Activated CD4-positive, alpha-beta T cell treated with anti-CD3 and anti-CD28 coated beads, Interleukin-2, amount 50 U/mL, for 24 hours (primary cell): ENCODE measurements at regions not wholly inside any gene's neighbourhood (a gene's known extent, or its start where the extent isn't known, plus 50 kb on each side); places are given as distances from the start of the nearest gene placed in this dataset.

Experiments used
- DNase-seq, 2 donors: peaks; one replicate each; pipeline ENCODE4 v3.0.0-alpha.2; 2020; ENCODE audit warnings: low read depth in 1 of 2, low spot score in 1 of 2

DNA sequence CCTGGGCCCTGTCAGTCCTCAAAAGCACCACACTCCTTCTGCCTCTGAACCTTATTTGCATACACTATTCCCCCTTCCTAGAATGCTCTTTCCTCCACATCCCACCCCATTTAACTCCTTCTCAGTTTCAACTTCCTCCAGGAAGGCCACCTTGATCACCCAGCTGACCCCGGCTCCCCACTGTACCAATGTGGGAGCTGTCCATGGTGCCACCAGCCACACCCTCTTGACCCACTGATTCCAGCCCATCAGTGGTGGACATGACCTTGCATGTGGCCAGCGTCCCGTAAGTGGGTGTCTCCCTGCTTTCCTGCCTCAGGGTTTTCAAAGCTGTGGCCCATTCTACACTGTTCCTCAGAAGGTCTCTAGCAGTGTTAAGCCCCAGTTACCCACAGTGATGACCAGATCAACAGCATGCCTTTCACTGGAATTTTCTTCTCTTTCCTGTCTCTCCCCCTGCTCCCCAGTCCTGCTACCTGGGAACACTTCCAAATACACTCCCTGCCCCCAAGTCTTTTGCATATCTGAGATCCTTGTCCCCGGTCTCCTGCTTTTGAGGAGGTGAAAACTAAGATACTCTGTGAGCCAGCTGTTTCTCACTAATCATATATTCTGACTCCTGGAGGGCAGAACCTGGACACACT is 346.6 kb downstream of the MN1 start:
- no peak for DNase-seq

- no peak for DNase-seq
These were observed 346.0 kb downstream of the MN1 start for GRCh38 chr22:27455526-27455925.

- no peak for DNase-seq
These were observed 344.7 kb downstream of the MN1 start for GRCh38 chr22:27456696-27457503.

DNA sequence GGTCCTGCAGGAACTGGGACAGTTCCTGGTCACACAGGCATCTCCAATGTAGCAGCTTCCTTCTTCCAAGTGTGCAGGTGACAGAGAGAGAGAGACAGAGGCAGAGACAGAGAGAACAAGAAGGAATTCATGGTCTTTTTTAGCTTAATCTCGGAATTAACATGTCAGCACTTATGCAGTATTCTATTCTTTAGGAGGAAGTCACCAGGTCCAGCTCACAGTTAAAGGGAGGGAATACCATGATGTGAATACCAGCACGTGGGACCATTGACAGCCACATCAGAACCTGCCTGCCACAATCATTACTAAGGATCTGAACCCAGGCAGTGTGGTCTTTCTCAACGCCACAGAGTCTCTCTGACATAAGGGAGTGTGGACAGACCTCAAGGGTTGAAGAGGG is 341.6 kb downstream of the MN1 start:
- DNase-seq: no peak

- DNase-seq: no peak
These were observed 340.8 kb downstream of the MN1 start for GRCh38 chr22:27460591-27461347.

DNA sequence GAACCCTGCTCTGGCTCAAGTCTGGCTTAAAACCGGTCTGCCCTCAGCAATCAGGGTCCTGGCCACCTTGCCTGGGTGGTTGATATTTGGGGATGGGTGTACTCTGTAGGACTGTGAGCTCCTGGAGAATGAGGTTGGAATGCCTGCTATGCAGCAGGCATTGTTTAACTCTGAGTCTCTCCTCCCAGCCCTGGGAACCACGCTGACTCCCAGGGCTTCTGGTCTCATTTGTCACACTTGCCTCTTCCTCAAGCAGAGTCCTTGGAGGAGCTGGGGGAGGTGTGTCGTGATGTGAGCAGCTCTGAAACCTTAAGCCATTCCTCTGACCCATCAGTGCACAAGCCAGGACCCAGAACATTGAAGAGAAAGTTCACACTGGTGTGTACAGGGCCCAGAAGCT is 340.1 kb downstream of the MN1 start:
- DNase-seq: no peak

DNA sequence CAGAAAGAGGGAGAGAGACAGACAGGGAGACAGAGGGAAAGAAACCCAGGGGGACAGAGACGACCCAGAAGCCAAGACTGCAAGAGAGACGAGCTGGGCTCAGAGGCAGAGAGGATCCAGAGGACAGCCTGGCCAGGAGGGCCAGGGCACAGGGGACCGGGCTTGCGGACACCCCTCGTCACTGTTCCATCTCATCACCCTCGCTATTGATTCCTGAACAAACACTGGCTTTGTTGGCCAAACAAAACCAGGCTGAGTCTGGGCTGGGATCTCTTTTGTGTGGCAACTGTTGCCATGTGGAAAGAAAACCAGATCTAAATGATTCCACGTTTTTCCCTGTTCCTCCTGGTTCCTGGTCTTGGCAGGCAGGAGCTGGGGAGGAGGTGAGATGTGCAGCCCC is 339.4 kb downstream of the MN1 start:
- DNase-seq: no peak

DNA sequence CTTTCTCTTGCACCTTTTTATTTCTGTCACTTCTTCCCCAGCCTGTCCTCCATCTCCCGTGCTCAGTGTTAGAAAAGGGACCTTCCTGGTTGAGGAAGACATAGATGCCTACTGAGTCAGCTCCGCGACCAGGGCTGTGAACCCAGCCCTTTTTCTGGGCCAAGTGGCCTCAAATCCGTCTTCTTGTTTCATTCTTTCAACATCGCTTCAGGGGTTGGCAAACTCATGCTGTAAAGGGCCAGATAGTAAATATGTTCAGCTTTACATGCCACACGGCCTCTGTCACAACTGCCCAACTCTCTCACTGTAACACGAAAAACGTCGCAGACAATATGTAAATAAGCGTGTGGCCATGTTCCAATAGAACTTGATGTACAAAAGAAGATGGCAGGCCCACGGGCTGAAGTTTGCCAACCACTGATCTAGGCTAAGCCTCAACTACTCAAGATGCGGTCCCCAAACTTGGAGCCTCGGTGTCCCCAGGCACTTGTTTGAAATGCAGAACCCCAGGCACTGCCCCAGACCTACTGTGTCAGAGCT is 338.4 kb downstream of the MN1 start:
- DNase-seq: no peak

- DNase-seq: no peak
These were observed 335.3 kb downstream of the MN1 start for GRCh38 chr22:27466229-27466628.

- DNase-seq: no peak
These were observed 334.6 kb downstream of the MN1 start for GRCh38 chr22:27466778-27467438.

- DNase-seq: no peak
These were observed 333.8 kb downstream of the MN1 start for GRCh38 chr22:27467711-27468110.

DNA sequence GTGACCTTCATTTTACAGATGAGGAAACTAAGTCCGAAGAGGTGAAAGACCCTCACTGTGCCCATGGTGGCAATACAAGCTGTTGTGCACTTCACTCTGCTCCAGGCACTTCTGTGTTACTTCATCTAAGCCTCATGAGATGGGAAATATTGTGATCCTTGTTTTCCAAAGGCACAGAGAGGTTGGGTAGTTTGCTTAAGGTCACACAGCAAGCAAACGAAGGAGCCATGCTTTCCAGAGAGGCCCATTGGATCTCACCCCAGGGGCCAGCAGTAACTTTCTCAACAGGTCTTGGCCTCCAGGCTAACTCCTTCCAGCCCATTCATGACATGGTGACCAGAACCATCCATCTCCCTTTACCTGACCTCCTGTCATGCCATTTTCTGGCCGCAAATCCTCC is 332.8 kb downstream of the MN1 start:
- DNase-seq: no peak

- DNase-seq: no peak
These were observed 331.3 kb downstream of the MN1 start for GRCh38 chr22:27470169-27470772.

DNA sequence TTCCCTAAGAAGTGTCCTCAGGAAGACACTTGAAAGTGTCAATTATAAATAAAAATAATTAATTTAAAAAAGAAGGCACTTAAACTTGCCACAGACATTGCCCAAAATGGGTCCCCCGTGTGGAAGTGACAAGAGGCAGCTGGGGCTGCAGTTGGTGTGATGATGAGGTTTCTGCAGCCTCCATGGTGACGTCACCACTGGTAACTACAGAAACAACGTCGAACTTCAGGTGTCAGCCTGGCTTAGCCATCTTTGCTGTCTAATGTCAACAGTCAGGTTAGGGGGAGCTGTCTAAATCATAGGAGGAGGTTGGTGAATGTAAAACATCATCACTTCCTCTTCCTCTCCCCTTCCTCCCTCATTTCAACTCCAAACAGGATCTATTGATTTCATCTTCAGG is 328.6 kb downstream of the MN1 start:
- DNase-seq: no peak

- DNase-seq: no peak
These were observed 328.0 kb downstream of the MN1 start for GRCh38 chr22:27473533-27473932.

GRCh38 chr22:27474112-27474571 is 327.4 kb downstream of the MN1 start:
- DNase-seq: no peak

DNA sequence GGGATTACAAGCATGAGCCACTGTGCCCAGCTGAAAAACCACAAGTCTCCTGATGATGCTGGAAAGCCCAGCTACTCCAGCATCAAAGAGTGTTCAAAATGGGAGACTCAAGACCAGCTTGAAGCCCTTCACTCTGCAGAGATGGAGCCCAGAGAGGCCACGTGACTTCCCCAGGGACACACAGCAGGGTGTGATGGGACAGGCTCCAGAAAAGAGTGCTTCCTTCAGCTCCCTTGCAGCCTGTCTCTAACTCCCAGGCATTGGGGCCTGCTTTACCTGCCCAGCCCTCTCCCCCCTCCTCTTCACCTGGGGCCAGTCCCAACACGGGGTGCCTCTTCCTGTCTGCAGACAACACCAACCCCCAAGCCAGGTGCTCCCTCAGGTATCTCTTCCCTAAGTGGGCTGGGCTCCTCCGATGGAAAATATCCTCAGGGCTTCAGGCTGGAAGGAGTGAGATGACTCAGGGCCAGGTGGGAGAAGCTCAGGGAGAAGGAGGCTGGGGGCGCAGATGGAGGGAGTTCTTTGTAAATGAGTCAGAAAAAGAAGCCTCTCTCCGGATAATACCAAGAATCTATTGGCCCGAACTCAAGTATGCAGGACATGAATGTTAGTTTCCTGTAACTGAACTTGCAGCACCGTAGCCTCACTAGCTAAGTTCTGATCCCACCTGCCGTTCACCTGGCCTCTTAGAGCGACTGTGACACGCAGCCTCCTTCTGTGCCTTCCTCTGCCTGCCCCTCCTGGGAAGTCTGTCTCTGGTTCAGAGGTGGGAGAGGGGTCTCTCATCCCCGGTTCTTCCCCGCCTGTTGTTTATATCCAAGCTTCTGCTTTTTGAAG is 326.6 kb downstream of the MN1 start:
- DNase-seq: no peak

DNA sequence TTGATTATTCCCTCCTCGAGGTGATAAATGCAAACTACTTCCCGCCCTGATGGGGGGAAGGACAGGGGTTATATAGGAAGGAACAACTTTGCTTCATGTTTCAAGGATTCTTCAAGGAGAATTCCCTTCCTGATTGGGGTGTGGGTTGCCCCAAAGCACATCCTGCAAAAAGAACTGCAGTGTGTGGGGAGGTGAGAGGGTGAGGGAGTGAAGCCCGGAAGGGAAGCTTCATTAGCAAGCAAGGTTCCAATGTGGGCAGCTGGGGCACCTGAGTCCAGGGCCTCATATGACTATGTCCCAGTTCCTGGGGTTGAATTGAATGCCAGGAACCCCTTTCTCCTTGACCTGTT is 326.0 kb downstream of the MN1 start:
- no peak for DNase-seq

- DNase-seq: no peak
These were observed 325.2 kb downstream of the MN1 start for GRCh38 chr22:27476318-27476717.

- no peak for DNase-seq
These were observed 324.8 kb downstream of the MN1 start for GRCh38 chr22:27476729-27477128.
